Lower leg skin (tissue), 4 donors: ENCODE measurements at regions not wholly inside any gene's neighbourhood (a gene's known extent, or its start where the extent isn't known, plus 50 kb on each side); places are given as distances from the start of the nearest gene placed in this dataset.

Experiments
- DNase-seq, 2 donors: peaks; one replicate each; pipeline ENCODE4 v3.0.0-alpha.2; 2019; ENCODE audit warnings: low spot score in 2 of 2
- H3K4me3 ChIP-seq: fragments of 200-600 bp; sonication (generic); 2 replicates; pipeline ENCODE4 v1.5.1; 2017; ENCODE audit warnings: mild to moderate bottlenecking, low read depth; ENCODE audit not compliant: poor library complexity, severe bottlenecking
- POLR2A ChIP-seq, 2 donors: fragments of 450-650 bp; IDR thresholded peaks; one replicate each; pipeline ENCODE4 v1.6.1; 2016 to 2017; ENCODE audit warnings: antibody characterized with exemption in 2 of 2, mild to moderate bottlenecking in 1 of 2, moderate library complexity in 1 of 2
- WGBS, 2 donors: methylation state at CpG; one replicate each; pipeline ENCODE4 v1.1.5; 2018; 5-methylcytosine and 5-hydroxymethylcytosine counted together
- intact Hi-C: fragments of 100-400 bp; cut with DNase I; formaldehyde crosslinking; loops from one replicate; pipeline ENCODE4 v1.15.0; 2023; ENCODE audit warnings: low total_unique reads
- TF ChIP-seq, protein P1 (sequence below), 3 donors: fragments of 450-650 bp; IDR thresholded peaks; one replicate each; pipeline ENCODE4 v1.5.1; 2016; ENCODE audit warnings: antibody characterized with exemption in 3 of 3, mild to moderate bottlenecking in 3 of 3, moderate library complexity in 2 of 3

GRCh38 chr3:72003936-72004335 lies 219.0 kb upstream of the PROK2 start:
- intact Hi-C loops: no loop called here
- H3K4me3 ChIP-seq: no peak overlapping the region
- no peak for DNase-seq
- TF ChIP-seq, protein P1, sequence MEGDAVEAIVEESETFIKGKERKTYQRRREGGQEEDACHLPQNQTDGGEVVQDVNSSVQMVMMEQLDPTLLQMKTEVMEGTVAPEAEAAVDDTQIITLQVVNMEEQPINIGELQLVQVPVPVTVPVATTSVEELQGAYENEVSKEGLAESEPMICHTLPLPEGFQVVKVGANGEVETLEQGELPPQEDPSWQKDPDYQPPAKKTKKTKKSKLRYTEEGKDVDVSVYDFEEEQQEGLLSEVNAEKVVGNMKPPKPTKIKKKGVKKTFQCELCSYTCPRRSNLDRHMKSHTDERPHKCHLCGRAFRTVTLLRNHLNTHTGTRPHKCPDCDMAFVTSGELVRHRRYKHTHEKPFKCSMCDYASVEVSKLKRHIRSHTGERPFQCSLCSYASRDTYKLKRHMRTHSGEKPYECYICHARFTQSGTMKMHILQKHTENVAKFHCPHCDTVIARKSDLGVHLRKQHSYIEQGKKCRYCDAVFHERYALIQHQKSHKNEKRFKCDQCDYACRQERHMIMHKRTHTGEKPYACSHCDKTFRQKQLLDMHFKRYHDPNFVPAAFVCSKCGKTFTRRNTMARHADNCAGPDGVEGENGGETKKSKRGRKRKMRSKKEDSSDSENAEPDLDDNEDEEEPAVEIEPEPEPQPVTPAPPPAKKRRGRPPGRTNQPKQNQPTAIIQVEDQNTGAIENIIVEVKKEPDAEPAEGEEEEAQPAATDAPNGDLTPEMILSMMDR (IDR thresholded peaks at IDR 0.05): no peak
- no peak for TF ChIP-seq POLR2A (IDR thresholded peaks at IDR 0.05)
- WGBS, 2 donors: 87 to 89% methylated on average over 2 of the region's 2 CpGs

- intact Hi-C loops: no loop called here
- DNase-seq: no peak
- 89 to 94% methylated on average over 3 of the region's 3 CpGs for WGBS, 2 donors
- no peak overlapping the region for H3K4me3 ChIP-seq
- TF ChIP-seq POLR2A (IDR thresholded peaks at IDR 0.05): no peak
- TF ChIP-seq, protein P1 (IDR thresholded peaks at IDR 0.05): no peak
These were observed 216.8 kb upstream of the PROK2 start for GRCh38 chr3:72001758-72002157.

GRCh38 chr3:71998995-71999673 lies 214.2 kb upstream of the PROK2 start:
- TF ChIP-seq, protein P1 (IDR thresholded peaks at IDR 0.05): no peak
- no peak for TF ChIP-seq POLR2A (IDR thresholded peaks at IDR 0.05)
- no peak overlapping the region for H3K4me3 ChIP-seq
- no peak for DNase-seq
- 86 to 89% methylated on average over 3 of the region's 3 CpGs for WGBS, 2 donors
- intact Hi-C loops: no loop called here

GRCh38 chr3:71997066-71997653 lies 212.2 kb upstream of the PROK2 start:
- DNase-seq: no peak
- TF ChIP-seq POLR2A (IDR thresholded peaks at IDR 0.05): no peak
- TF ChIP-seq, protein P1 (IDR thresholded peaks at IDR 0.05): no peak
- intact Hi-C loops: no loop called here
- 68 to 78% methylated on average over 4 of the region's 4 CpGs for WGBS, 2 donors
- no peak overlapping the region for H3K4me3 ChIP-seq

GRCh38 chr3:71994906-71995305 lies 210.0 kb upstream of the PROK2 start:
- intact Hi-C loops: no loop called here
- TF ChIP-seq, protein P1 (IDR thresholded peaks at IDR 0.05): no peak
- TF ChIP-seq POLR2A (IDR thresholded peaks at IDR 0.05): no peak
- 52 to 55% methylated on average over 3 of the region's 3 CpGs for WGBS, 2 donors
- no peak overlapping the region for H3K4me3 ChIP-seq
- DNase-seq: no peak
